GM21367 (cell line): ENCODE measurements at regions not wholly inside any gene's neighbourhood (a gene's known extent, or its start where the extent isn't known, plus 50 kb on each side); places are given as distances from the start of the nearest gene placed in this dataset.
A peak's percentile ranks its signal among the peaks of the same experiment; 100 is the strongest.

Source experiments
- ATAC-seq: cut with Tn5 transposase; IDR thresholded peaks from one replicate; pipeline ENCODE4 v1.9.1; 2021; ENCODE audit not compliant: unreplicated experiment

DNA sequence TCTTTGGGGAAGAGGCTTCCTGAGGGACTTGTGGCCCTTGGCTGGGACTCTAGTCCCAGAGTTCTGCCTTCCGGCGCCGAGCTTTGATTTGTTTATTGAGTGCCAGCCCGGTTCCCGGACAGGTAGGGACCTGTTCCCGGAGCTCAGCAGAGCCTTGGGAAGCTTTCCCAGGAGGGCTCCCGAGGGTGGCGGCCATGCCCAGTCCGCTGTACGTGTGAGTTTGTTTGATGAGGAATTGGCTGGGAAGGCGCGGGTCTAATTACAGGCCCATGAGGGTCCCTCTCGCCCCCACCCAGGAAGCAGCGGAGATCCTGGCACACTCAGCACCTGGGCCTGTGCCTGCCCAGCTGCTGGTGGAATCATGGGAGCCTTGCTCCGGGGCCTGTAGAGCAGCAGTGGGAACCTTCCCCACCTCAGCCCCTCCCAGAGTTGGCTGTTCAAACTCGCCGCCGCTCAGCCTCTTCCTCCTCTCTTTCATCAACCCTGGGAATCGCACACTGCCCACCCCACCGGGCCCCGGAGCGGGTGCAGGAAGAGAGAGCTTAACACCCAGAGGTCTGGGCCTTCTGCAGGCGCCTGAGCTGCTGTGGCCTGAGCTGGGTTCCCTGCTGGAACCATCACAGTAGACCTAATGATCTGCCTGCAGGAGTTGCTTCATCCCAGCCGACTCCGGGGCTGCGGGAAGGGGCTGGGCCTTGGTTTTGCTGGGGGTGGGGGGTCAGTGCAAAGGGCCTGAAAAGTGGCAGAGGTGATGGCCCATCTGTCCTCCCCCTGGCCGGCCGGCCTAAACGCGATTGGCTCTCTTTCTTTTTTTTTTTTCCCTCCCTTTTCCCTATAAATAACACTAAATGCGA lies 313.7 kb downstream of the SEC14L1 start:
- ATAC-seq = no peak

DNA sequence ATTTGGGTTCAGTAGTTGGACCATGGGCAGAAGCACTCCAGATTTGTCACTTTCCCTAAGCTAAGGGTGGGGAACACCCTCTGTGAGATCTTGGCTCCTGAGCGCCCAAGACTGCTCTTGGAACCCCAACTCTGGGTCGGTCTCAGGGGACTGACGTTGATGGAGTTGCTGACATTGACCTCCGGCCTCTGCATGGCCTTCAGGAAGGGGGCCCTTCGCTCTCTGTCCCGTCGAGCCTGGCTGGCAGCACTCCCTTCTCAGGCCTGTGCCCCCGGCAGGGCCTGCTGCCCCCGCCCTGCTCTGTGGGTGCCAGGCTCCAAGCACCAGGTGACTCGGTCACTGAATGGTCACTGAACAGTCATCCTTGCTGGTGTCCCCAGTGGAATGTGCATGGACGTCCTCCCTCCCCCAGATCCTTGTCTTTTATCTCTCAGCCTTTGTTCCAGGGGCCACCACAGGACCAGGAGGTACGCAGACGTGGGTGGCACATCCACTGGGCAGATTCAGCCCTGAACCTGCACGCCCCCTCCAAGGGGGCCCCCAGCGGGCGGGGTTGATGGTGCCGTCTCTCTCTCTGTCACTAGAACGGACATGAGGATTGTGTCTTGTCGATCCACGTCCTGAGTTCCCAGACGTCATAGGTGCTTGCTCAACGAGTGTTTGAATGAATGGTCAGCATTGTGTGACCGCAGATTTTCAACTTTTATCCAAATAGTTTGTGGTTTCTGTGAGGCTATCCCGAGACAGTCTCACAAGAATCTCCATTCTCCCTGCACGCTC lies 314.5 kb downstream of the SEC14L1 start:
- ATAC-seq = no peak

DNA sequence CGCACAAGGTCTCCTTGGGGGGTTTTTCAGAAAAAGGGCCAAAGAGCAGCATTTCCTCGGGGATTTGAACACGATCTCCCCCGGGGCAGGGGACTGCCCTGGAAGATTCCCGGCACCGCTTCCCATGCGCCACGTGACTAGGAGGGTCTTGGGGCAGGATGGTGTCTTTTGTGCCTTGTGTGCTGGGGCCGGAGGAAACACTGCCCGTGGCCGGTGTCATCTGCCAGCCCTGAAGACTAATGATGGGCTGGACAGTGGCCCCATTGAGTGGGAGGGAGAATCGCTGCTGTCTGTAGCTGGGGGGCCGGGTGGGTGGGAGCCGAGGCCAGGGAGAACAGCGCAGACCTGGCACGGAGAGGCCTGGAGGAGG lies 315.1 kb downstream of the SEC14L1 start:
- no peak for ATAC-seq

DNA sequence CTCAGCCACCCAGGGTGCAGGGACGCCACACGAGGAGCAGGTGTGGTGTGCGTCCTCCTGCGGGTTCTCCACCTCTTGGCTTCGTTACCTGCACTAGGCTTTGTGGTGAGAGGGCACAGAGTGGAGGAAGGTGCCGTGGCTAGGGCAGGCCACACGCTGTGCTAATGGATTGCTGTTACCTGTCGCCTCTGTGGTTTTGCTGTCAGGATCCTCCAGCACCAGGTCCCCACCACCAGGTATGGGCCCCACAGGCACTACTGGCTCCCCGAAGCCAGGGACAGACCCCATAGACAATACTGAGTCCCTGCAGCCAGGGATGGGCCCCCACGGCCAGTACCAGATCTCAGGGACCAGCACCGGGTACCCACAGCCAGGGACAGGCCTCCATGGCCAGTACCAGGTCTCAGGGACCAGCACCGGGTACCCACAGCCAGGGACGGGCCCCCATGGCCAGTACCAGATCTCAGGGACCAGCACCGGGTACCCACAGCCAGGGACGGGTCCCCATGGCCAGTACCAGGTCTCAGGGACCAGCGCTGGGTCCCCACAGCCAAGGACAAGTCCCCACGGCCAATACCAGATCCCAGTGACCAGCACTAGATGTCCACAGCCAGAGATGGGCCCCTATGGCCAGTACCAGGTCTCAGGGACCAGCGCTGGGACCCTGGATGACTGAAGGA lies 315.6 kb downstream of the SEC14L1 start:
- no peak for ATAC-seq

DNA sequence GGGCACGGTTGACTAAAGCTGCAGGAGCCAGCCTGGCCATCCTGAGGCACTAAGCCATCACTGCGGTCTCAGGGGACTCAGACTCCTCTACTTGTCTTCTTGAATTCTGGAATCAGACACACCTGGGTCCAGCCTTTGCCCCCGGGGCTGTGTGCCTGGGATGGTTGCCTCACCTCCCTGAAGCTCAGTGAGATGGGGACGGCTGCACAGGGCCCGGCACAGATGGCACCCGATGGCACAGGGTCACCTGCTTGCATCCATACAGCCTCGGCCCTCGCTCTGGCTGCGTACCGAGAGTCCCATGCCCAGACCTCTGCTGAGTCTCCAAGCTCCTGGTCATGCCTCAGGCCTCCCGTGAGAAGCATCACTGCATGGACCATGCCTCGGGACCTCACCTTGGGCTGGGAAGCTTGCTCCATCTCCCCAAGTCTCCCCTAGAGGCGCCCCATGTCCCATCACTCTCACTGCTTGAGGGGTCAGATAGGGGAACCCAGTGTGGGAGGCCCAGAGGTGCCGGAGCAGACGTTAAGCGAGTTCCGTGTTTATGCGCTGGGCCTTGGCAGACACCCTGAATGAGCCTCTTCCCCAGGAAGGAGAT lies 316.3 kb downstream of the SEC14L1 start:
- no peak for ATAC-seq

DNA sequence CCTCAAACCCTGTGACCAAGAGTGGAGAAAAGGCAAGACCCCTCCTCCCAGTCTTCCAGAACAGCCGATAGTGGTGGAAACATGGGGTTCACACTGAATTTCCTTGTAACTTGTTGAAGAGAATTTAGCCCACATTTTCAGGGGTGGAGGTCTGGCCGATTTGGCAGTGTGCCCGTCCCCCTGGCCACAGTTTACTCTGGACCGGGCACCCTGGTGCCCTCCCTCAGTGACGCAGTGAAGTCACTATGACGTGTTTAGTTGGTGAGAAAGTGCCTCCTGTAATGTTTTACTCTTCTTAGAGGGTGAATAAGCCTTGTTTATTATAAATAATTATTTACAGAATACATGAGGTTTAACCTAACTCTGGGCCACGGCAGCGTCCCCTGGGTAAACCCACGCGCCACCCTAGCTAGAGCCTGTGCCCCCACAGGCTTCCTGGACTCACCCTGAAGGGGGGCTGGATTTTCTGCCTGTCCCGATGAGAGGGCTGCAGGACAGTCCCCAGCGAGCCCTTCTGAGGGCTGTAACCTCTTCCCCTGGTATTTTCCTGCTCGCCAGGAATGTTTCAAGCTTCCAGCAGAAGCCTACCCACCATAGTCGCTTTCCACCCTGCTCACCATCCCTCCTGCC lies 316.9 kb downstream of the SEC14L1 start:
- ATAC-seq = no peak

DNA sequence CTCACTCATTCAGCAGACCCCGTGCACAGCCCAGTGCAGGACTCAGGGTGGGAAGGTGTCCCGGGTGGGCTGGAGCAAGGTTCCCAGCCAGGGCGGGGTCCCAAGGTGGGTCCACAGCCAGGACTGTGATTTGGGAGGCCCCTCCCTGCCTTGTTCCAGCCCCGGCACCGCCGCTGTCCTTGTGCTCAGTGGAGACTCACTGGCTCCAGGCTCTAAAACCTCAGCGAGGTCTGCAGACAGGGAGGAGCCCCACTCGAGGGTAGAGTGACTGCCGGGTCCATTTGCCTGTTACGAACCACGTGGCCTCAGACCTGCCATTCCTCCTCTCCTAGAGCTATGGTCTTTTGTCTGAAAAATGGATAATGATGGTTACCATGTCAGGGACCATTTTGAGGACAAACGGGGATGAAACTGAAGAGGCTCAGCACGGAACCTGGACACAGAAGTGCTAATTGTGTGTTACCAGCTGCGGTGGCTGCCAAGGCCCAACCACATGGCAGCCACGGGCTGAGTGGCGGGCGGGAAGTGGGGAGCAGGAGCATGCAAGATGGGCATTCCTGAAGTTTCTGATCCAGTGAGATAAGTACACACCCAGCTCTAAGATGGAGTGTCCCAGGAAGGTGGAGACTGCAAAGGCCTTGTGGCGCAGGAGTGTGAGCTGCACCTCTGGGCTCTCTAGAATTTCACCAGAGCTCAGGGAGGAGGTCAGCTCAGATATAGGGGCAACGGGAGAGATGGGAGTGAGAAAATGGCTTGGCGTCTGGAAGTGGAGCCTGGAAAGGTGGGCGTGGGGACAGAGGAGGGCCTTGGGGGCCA lies 317.6 kb downstream of the SEC14L1 start:
- no peak for ATAC-seq

DNA sequence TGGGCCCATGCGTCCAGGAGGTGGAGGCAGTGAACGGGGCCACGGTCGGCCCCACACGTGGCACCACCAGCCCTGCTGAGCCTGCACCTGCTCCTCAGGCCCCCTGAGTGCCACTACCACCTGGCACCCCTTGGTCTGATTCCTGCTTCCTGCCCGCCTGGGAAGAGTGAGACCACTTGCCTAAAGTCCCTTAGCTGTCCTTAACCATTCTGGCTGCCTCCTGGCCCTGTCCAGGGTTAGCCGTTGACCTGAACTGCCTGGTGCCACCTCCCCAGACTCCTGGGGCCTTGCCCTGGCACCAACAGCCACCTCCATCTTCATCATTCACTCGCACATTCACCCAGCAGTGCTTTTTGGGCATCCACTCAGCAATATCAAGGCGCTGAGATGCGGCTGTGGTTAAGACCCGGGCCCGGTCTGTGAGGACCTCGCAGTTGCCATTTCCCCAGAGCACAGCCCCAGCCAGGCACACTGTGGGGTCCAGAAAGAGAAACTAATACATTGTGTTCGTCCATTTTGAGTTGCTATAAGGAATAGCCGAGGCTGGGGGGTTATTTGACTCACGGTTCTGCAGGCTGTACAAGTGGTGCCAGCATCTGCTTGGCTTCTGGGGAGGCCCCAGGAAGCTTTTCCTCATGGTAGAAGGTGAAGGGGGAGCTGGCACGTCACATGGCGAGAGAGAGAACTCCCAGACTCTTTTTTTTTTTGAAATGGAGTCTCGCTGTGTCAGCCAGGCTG lies 318.4 kb downstream of the SEC14L1 start:
- ATAC-seq = no peak

DNA sequence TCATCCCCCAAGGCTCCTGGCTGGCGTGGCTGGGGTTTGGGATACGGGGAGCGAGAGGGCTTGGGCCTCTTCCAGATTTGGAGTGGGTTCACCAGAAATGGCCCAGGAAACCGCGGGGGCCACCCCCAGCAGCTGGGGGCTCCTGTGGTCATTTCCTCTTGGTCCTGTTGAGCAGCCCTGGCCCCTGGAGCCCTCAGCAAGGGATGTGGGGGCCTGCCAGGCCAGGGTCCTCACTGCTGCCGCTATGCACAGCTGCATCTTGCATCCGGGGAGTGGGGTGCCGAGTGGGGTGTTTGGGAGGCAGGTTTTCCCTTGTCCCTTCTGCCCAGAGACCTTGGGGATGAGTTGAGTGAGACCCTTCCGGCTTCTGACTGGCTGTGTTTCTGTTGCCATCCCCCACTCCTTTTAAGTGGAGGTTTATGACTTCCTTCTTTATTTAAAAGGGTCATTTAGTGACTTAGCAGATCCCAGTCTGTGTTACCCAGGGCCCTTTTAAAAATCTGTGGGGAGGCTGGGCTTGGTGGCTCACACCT lies 319.8 kb downstream of the SEC14L1 start:
- no peak for ATAC-seq

DNA sequence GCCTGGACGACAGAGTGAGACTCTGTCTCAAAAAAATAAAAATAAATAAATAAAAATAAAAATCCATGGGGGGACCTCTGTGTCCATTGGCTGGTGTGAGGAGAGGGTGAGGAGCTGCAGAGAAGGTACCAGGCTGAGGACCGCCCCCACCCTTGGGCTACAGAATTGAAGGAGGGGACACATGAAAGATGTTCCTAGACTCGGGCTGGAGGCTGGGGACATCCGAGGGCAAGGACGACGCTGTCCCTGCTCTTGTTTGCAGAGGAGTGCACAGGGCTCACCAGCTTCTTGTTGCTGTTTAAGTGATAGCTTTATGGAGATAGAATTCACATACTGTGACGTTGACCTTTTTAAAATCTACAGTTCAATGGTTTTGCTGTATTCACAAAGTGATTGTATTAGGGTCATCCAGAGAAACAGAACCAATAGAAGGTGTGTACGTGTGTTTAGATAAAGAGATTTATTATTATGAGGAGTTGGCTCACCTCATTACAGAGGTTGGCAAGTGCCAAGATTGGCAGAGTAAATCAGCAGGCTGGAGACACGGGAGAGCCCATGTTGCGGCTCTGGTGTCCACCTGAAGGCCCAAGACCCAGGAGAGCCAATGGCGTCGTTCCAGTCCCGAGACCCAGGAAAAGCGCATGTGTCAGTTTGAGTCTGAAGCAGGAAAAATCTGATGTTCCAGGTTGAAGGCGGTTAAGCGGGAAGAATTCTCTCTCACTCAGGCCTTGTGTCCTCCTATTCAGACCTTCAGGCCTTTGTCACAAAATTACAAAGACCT lies 320.7 kb downstream of the SEC14L1 start:
- ATAC-seq = no peak

DNA sequence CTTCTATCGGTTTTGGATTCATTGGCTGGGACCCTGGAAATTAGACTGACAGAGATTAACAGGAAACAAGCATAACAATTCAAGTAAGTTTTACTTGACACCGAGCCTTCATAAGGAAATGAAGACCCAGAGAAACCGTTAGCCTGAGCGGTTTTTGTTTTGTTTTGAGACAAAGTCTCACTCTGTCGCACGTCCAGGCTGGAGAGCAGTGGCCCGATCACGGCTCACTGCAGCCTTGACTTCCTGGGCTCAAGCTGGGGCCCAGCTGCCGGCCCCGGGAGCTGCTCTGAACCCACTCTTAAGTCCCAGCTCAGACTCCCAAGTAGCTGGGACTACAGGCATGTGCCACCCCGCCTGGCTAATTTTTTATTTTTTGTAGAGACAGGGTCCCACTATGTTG lies 321.3 kb downstream of the SEC14L1 start:
- no peak for ATAC-seq

DNA sequence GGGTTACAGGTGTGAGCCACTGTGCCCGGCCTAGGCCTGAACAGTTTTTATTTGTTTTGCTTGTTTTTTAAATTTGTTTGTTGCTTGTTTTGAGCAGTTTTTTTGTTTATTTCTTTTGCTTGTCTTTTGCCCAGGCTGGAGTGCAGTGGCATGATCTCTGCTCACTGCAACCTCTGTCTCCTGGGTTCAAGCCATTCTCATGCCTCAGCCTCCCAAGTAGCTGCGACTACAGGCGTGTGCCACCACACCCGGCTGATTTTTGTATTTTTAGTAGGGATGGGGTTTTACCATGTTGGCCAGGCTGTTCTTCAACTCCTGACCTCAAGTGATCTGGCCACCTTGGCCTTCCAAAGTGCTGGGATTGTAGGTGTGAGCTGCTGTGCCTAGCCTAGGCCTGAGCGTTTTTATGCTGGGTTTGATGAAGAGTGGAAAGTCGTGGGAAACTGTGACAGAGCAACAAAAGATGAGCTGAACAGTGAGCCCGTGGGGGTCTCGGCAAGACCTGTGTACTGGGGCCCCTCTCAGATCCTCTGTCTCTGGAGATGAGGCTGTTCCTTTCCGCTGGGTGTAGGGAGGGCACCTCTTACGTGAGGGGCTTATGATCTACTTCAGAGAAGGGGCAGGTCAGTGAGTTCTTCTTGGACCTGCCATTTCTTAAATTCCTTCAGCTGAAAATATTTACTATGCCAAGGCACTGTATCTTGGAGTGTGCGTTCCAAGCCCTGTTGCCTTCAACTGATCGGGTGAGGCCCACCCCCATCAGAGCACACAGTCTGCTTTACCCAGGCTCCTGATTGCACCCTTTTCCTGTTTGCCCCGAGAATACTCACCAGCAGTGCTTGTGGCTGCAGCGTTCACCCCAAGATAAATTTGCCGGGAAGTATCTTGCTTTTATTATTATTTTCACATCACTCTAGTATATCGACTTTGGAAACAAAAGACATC lies 322.1 kb downstream of the SEC14L1 start:
- ATAC-seq = no peak

DNA sequence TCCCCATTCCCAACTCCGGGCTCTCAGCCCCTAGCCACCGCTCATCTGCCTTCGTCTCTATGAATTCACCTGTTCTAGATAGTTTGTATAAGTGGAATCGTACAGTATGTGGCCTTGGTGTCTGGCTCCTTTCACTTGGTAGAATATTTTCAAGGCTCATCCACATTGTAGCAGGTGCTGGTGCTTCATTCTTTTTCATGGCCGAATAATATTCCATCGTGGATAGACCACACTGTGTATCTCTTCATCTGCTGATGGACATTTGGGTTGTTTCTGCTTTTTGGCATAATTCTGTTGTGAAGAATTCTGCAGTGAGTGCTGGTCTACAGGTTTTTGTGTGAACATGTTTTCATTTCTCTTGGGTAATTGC lies 324.2 kb downstream of the SEC14L1 start:
- no peak for ATAC-seq

DNA sequence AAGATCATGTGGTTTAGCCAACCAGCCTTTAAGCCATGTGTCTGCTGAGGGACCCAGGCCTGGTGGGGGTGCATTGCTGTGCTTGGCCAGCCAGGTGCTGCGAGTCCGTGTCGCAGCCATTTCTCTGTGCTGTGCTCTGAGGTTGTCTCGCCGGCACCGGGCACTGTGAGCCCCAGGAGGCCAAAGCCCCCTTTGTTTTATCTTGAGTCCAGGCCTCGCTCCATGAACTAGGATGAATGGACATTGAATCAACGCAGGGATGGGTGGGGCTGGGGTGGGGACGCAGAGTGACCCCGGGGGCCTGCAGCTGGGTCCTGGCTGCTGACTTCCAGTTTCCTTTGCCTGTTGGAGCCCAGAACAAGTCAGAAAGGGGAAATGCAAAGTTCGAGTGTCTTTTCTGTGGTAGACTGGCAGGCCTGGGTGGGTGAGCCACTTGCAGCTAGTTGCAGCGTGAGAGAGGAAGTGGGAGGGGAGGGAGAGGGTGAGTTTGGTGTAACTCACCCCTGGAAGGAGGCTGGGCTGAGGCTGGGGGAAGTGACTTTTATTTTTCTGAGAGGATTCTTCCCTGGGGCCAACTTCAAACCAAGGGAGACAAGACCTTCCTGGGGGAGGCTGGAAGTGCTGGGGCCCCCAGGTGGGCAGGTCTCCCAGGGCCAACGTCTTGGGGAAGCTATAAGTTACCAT lies 324.7 kb downstream of the SEC14L1 start:
- peak; percentile 51 for ATAC-seq

DNA sequence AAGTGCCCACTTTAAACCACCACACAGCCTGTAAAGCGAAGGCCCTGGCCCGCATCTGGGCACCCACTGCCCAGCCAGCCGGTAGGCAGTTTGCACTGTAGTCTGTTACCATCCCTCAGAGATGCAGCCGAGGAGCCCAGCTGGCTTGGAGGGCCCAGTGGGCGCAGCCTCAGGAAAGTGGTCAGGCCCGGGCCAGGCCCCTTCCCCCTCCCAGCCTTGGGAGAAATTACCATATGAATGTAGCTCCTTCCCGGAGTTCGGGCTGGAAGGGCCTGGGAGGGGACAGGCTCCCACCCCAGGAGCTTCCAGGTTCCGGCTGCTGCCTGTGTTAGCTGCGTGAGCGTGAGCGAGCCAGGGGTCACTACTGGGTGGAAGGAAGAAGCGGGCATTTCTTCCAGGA lies 325.4 kb downstream of the SEC14L1 start:
- no peak for ATAC-seq

DNA sequence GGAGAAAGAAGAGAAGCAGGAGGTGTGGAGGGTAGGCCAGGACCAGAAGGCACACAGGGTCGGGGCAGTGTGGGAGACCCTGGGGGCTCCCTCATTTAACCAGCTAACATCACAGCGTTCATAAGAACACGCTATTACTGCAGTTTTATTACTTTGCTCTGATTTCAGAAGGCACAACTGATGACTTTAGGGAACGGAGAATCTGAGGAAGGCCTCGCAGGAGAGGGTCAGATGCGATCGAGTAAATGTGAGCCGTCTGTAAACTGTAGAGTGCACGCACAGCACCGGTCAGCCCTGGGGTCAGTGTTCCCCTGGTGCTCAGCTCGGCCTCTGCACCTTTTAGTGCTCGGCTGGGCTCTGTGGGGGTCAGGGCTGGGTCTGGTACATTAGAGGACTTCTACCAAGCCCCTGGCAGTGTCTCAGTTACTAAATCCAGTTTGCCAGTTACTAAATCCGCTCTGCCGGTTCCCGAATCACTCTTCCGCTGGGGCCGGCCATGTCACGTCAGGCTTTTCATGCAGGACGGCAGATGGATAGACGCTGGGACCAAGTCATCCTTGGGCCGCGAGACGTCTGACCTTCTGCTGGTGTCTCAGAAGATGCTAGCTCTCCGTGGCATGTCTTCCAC lies 325.9 kb downstream of the SEC14L1 start:
- no peak for ATAC-seq
